ENCODE measurements at regions not wholly inside any gene's neighbourhood (a gene's known extent, or its start where the extent isn't known, plus 50 kb on each side); places are given as distances from the start of the nearest gene placed in this dataset.

DNA sequence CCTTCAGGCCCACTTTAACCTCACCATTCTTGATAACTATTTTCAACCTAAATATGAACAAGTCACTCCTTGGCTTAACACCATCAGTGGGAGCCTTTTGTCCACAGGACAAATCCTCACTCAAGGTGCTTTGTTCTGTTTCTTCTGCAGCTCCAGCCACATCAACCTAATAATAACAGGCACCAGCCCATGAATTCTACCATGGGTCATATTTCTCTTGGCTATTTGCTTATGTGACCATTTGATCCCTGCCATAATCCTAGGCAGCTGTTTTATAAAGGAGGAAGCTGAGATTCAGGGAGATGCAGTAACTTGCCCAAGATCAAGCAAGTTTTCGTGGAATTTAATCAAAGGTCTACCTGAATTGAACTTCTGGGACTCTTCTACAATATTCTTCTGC is 561.3 kb downstream of the DHX35 start:
- TF ChIP-seq, protein P1, sequence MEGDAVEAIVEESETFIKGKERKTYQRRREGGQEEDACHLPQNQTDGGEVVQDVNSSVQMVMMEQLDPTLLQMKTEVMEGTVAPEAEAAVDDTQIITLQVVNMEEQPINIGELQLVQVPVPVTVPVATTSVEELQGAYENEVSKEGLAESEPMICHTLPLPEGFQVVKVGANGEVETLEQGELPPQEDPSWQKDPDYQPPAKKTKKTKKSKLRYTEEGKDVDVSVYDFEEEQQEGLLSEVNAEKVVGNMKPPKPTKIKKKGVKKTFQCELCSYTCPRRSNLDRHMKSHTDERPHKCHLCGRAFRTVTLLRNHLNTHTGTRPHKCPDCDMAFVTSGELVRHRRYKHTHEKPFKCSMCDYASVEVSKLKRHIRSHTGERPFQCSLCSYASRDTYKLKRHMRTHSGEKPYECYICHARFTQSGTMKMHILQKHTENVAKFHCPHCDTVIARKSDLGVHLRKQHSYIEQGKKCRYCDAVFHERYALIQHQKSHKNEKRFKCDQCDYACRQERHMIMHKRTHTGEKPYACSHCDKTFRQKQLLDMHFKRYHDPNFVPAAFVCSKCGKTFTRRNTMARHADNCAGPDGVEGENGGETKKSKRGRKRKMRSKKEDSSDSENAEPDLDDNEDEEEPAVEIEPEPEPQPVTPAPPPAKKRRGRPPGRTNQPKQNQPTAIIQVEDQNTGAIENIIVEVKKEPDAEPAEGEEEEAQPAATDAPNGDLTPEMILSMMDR (IDR thresholded peaks at IDR 0.05; ENCODE audit: poor library complexity) = no peak
- TF ChIP-seq EZH2 (IDR thresholded peaks at IDR 0.05; ENCODE audit: borderline replicate concordance) = no peak
- no peak for TF ChIP-seq EZH2phosphoT487 (IDR thresholded peaks at IDR 0.05; ENCODE audit: low read depth, severe bottlenecking, unreplicated experiment)
